A673 (cell line): ENCODE measurements at regions not wholly inside any gene's neighbourhood (a gene's known extent, or its start where the extent isn't known, plus 50 kb on each side); places are given as distances from the start of the nearest gene placed in this dataset.

Experiments used
- BruUV-seq: library from RNA; stranded (reverse); fragments of 400-500 nt; replicated peaks from 2 replicates; lab custom pipeline; 2021; lab: Mats Ljungman, UMichigan
- CTCF ChIA-PET: fragments of 300-600 bp; sonication (Branson Sonifier 250); formaldehyde crosslinking; loops from one replicate; lab custom pipeline; 2022; ENCODE audit warnings: antibody characterized with exemption; lab: Charles Lee
- POLR2A ChIA-PET: fragments of 300-600 bp; sonication (Branson Sonifier 250); formaldehyde crosslinking; loops from one replicate; lab custom pipeline; 2022; ENCODE audit warnings: antibody characterized with exemption; ENCODE audit not compliant: low non-redundant PET; lab: Charles Lee
- DNase-seq: peaks from one replicate; pipeline ENCODE4 v3.0.0-alpha.2; 2015; ENCODE audit warnings: low spot score
- H3K27ac ChIP-seq: fragments of 200-600 bp; sonication (generic); 2 replicates; pipeline ENCODE4 v1.5.1; 2016; ENCODE audit warnings: mixed run types, low read depth, mild to moderate bottlenecking, mixed read lengths, antibody characterized with exemption, low read length; ENCODE audit not compliant: poor library complexity, severe bottlenecking
- H3K27me3 ChIP-seq: fragments of 200-600 bp; sonication (generic); replicated peaks from 2 replicates; pipeline ENCODE4 v1.6.1; 2017; ENCODE audit warnings: mixed run types, low read depth, mild to moderate bottlenecking, mixed read lengths, antibody characterized with exemption, low read length; ENCODE audit not compliant: insufficient read depth, poor library complexity
- H3K36me3 ChIP-seq: fragments of 200-600 bp; sonication (generic); 2 replicates; pipeline ENCODE4 v1.6.1; 2016; ENCODE audit warnings: mixed run types, mild to moderate bottlenecking, mixed read lengths, antibody characterized with exemption, low read length; ENCODE audit not compliant: insufficient read depth, poor library complexity, severe bottlenecking
- H3K4me1 ChIP-seq: fragments of 200-600 bp; sonication (generic); 2 replicates; pipeline ENCODE4 v1.6.1; 2017; ENCODE audit warnings: mixed run types, mild to moderate bottlenecking, mixed read lengths, antibody characterized with exemption, low read length; ENCODE audit not compliant: insufficient read depth, poor library complexity, severe bottlenecking
- H3K4me3 ChIP-seq: fragments of 200-600 bp; sonication (generic); 2 replicates; pipeline ENCODE4 v1.5.1; 2016; ENCODE audit warnings: low read depth, mixed run types, mild to moderate bottlenecking, mixed read lengths, low read length; ENCODE audit not compliant: poor library complexity, severe bottlenecking
- H3K9me3 ChIP-seq: fragments of 200-600 bp; sonication (generic); 2 replicates; pipeline ENCODE4 v1.6.1; 2016; ENCODE audit warnings: mixed run types, low read depth, mild to moderate bottlenecking, mixed read lengths, antibody characterized with exemption, low read length; ENCODE audit not compliant: poor library complexity, severe bottlenecking
- EZH2 ChIP-seq: fragments of 200-600 bp; sonication (generic); IDR thresholded peaks from 2 replicates; pipeline ENCODE4 v1.6.1; 2017; ENCODE audit warnings: borderline replicate concordance, low read depth, mild to moderate bottlenecking, mixed read lengths, antibody characterized with exemption, low read length; ENCODE audit not compliant: poor library complexity, severe bottlenecking
- intact Hi-C: fragments of 100-400 bp; cut with micrococcal nuclease; formaldehyde crosslinking; loops from one replicate; pipeline ENCODE4 v1.10.0; 2022; ENCODE audit not compliant: unreplicated experiment
- TF ChIP-seq, protein P1 (sequence below): fragments of 300-800, 200-600 bp; sonication (generic); conservative IDR thresholded peaks from 2 replicates; pipeline ENCODE4 v1.5.1; 2017; ENCODE audit warnings: low read depth, mild to moderate bottlenecking, antibody characterized with exemption, low read length, moderate library complexity, mixed read lengths

DNA sequence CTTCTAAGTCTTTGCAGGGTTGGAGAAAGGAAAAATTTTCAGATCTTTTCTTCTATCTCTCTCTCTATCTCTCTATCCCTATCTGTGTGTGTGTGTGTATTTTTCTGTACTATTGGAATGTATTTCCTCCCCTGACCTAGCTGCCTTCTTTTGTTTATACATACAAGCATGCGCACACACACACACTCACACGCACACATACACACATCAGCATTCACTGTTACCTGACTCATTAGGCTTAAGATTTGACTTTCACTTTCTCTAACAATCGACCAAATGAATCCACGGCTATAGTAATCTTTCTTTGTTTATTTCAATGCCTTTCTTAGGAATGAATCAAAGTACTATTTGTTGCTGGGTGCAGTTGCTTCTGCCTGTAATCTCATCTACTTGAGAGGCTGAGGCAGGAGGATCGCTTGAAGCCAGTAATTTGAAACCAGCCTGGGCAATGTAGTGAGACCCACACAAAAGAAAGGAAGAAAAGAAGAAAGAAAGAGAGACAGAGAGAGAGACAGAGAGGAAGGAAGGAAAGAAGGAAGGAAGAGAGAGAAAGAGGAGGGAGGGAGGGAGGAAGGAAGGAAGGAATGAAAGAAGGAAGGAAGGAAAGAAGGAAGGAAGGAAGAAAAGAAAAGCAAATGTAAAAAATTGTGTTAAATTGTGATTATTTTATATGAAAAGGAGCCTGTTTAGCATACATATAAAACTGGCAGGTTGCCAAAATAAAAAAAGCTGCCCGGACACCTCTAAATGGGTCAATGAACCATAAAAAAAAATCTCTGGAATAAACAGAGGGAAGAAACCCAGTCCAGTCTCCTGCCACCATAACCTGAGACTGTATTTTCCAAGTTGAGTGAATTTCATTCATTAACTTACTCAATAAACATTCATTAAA lies 206.8 kb downstream of the ZNF326 start:
- Histone ChIP-seq H3K27ac (no peak overlapping the region), H3K4me3 (no peak overlapping the region), H3K9me3 (no peaks in the 10 kb centered on the region), H3K27me3 (no peaks in the 10 kb centered on the region), H3K36me3 (no peaks in the 10 kb centered on the region), H3K4me1 (no peaks in the 10 kb centered on the region)
- ChIA-PET CTCF (no interaction called here), POLR2A (no interaction called here)
- BruUV-seq, result no TSS peak
- intact Hi-C loops, result no loop called here
- TF ChIP-seq, protein P1, sequence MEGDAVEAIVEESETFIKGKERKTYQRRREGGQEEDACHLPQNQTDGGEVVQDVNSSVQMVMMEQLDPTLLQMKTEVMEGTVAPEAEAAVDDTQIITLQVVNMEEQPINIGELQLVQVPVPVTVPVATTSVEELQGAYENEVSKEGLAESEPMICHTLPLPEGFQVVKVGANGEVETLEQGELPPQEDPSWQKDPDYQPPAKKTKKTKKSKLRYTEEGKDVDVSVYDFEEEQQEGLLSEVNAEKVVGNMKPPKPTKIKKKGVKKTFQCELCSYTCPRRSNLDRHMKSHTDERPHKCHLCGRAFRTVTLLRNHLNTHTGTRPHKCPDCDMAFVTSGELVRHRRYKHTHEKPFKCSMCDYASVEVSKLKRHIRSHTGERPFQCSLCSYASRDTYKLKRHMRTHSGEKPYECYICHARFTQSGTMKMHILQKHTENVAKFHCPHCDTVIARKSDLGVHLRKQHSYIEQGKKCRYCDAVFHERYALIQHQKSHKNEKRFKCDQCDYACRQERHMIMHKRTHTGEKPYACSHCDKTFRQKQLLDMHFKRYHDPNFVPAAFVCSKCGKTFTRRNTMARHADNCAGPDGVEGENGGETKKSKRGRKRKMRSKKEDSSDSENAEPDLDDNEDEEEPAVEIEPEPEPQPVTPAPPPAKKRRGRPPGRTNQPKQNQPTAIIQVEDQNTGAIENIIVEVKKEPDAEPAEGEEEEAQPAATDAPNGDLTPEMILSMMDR, result no peak
- TF ChIP-seq EZH2, result no peak
- DNase-seq, result no peak

DNA sequence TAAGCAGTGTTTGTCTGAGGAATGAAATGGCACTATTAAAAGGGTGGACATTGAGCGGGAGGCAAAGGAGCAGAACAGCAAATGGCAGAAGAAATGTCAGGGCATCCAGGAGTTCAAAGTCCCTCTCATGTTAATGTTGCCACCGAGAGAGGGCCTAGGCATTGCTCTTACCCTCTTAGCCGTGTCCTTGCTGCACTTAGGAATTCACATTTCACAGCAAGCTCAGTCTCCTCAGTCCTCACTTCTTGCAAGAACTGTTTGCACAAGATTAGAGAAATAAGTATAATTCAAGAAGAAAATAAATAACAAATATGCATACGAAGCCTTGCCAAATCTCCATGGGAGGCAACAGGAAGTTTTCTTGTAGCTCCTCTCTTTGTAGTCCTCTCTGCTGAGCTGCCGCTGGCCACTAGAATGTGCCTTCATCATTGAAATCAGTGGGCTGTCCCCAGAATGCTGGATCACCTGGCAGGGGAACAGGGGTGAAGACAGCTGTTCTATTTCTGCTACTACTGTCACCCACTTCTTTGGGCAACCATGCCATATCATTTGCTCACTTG lies 205.8 kb downstream of the ZNF326 start:
- Histone ChIP-seq H3K4me3 (no peak overlapping the region), H3K4me1 (no peaks in the 10 kb centered on the region), H3K27ac (no peak overlapping the region), H3K27me3 (no peaks in the 10 kb centered on the region), H3K36me3 (no peaks in the 10 kb centered on the region), H3K9me3 (no peaks in the 10 kb centered on the region)
- TF ChIP-seq EZH2, result no peak
- ChIA-PET POLR2A (interaction anchor here (0.6 kb wide), 1 partner anchor 10 kb away, joined by 3 read pairs; no protein-coding TSS in a partner anchor), CTCF (interaction anchor here (0.5 kb wide), 1 partner anchor 378 kb away, joined by 3 read pairs; no protein-coding TSS in a partner anchor)
- no TSS peak for BruUV-seq
- intact Hi-C loops, result no loop called here
- DNase-seq, result no peak

DNA sequence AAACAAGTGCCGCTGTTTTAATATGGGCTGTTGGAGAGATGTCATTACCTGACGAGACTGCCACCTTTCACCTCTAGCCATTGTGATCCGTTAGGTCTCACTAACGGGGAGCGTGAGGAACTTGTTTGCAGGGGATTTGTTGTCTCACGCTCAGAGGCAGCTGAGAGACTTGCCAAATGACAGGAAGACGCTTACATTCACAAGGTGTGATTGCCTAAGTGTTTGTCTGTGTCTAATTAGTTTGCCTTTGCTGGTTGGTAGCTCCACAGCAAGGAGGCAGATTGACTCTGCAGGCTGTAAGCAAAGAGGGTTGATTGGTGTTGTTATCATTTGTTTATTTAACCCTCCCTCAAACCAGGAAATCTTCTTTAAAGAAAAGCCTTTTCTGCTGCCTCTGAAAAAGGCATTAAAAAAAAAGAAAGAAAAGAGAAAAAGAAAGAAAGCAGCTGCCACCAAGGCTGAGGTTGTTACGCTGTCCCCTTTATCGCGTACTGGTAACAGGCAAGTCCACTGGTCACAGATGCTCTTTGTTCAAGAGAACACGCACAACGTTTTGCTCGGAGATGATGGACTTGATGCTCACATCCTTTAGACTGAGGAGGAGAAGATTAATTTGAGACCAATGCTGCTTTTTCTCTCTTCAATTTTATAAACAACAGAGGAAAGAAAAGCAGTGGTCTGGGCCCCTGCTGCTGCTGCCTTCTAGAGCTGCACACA lies 203.9 kb downstream of the ZNF326 start:
- CTCF ChIA-PET, result interaction anchor here (0.6 kb wide), 1 partner anchor 101 kb away, joined by 3 read pairs; no protein-coding TSS in a partner anchor
- Histone ChIP-seq H3K36me3 (no peaks in the 10 kb centered on the region), H3K9me3 (no peaks in the 10 kb centered on the region), H3K27ac (no peak overlapping the region), H3K4me3 (no peak overlapping the region), H3K4me1 (no peaks in the 10 kb centered on the region), H3K27me3 (no peaks in the 10 kb centered on the region)
- POLR2A ChIA-PET, result no interaction called here
- TF ChIP-seq EZH2, result no peak
- TF ChIP-seq, protein P1, result no peak
- no peak for DNase-seq
- intact Hi-C loops, result no loop called here
- no TSS peak for BruUV-seq
